Activated T-cell treated with anti-CD3 and anti-CD28 coated beads for 48 hours (primary cell): ENCODE measurements at regions not wholly inside any gene's neighbourhood (a gene's known extent, or its start where the extent isn't known, plus 50 kb on each side); places are given as distances from the start of the nearest gene placed in this dataset.
"Not testable (repeated sequence)": the region's sequence is repeated elsewhere in the genome, so short reads cannot be mapped to it uniquely, and the experiment has no call there.

Experiments used
- DNase-seq: peaks from one replicate; pipeline ENCODE4 v3.0.0-alpha.2; 2020; ENCODE audit warnings: low read depth

DNA sequence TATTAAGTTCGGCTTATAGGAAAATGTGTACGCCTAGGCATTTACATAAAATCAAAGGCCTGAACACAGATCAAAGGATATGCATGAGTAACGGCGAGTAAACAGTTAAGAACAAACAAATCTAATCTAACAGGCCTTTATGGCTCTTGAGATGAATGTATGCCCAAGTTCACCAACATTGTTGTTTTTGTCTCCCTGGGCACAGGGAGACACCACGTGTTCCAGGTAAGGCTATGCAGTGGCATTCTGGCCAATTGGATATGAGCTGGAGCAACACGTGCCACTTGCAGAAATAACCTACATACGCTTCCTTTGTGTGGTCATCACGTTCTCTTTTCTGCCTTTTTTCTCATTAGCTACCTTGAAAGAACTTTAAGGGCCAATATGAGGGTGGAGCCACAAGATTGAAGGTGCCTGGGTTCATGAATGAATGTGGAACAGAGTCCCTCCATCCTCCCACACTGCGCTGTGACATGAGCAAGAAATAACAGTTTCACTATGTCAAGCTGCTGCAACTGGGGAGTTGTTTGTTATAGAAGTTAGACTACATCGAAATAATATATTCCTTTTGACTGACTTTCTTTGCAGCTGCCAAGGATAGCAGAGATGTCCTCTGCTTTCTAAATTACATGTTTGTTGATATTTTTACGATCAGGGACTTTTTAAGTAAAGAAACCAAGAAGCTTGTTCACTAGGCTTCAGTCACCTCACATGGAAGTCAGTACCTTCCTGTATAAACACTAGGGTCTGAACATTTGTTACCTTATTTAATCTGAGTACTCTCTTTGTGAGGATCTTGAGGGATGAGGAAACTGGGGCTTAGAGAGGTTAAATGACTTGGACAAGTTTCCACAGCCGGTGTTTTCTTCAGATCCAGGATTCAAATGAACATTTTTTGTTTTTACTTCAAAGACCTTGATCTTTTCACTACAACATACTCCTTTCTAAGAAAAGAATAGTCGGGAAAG lies 427.5 kb upstream of the TBL1XR1 start:
- DNase-seq = no peak

DNA sequence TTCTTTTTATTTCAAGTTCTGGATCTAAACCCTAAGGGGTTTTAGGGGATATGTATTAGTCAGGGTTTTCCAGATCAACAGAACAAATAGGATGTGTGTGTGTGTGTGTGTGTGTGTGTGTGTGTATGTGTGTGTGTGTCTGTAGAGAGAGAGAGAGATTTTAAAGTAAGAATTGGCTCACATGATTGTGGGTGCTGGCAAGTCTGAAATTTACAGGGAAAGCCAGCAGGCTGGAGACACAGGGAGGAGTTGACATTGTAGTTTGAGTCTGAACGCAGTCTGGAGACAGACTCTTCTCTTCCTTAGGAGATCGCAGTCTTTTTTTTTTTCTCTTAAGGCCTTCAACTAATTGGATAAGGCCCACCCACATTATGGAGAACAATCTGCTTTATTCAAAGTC lies 428.8 kb upstream of the TBL1XR1 start:
- DNase-seq = no peak

DNA sequence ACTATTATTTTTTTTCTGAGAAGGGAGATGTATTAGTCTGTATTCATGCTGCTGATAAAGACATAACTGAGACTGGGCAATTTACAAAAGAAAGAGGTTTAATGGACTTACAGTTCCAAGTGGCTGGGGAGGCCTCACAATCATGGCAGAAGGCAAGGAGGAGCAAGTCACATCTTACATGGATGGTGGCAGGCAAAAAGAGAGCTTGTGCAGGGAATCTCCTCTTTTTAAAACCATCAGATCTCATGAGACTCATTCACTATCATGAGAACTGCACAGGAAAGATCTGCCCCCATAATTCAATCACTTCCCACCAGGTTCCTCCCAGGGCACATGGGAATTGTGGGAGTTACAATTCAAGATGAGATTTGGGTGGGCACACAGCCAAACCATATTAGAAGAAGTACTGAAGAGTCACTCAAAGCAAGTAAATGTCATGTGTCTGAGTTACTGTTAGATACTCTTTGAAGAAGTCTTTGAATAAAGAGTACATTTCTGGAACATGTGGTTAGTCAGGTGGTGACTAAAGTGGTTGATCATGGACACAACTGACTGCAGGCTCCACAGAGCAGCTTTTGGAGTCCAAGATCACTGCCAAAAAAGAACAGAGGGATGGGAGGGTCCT lies 430.9 kb upstream of the TBL1XR1 start:
- not testable (repeated sequence) for DNase-seq

DNA sequence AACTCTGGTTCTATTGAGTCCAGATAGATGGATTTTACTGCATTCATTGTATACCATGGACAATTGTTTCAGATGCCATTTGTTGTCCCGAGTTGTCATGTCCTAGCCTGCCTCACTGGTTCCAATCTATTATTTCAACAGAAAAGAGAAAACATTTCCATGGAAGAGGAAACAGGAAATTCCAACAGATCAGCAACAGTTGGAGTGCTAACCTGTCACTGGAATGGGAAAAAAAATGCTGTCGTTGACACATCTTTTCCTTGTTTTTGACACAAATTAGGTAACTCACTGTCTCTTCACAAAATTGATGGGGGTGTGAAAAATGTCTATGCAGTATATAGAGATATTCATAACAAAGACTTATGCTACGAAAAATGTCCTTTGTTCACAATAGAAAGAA lies 432.0 kb upstream of the TBL1XR1 start:
- no peak for DNase-seq

DNA sequence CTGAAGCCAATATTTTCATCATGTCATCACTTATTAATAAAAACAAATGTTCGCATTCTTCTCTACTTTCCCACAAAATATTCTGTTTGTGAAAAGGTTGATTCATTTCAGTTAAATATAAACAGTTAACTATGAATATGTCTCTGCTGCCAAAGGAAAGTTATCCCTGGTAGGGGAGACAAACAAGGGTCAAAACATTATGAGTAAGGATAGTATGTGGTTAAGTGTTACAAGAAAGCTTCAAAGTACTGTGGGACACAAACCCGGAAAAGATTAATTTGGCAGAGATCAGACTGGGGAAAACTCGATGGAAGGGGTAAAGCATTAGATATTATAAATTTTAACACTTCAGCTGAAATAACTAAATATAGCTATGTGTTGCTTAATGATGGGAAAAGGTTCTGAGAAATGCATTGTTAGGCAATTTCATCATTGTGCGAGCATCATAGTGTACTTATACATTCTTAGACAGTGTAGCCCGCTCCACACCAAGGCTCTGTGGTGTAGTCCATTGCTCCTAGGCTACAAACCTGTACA lies 436.5 kb upstream of the TBL1XR1 start:
- DNase-seq = no peak

DNA sequence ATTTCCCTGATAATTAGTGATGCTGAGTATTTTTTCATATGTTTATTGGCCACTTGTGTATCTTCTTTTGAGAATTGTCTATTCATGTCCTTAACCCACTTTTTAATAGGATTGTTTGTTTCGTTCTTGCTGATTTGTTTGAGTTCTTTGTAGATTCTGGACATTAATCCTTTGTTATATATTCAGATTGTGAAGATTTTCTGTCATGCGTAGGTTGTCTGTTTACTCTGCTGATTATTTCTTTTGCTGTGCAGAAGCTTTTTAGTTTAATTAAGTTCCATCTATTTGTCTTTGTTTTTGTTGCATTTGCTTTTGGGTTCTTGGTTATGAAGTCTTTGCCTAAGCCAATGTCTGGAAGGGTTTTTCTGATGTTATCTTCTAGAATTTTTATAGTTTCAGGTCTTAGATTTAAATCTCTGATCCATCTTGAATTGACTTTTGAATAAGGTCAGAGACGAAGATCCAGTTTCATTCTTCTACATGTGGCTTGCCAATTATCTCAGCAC lies 438.4 kb upstream of the TBL1XR1 start:
- not testable (repeated sequence) for DNase-seq

DNA sequence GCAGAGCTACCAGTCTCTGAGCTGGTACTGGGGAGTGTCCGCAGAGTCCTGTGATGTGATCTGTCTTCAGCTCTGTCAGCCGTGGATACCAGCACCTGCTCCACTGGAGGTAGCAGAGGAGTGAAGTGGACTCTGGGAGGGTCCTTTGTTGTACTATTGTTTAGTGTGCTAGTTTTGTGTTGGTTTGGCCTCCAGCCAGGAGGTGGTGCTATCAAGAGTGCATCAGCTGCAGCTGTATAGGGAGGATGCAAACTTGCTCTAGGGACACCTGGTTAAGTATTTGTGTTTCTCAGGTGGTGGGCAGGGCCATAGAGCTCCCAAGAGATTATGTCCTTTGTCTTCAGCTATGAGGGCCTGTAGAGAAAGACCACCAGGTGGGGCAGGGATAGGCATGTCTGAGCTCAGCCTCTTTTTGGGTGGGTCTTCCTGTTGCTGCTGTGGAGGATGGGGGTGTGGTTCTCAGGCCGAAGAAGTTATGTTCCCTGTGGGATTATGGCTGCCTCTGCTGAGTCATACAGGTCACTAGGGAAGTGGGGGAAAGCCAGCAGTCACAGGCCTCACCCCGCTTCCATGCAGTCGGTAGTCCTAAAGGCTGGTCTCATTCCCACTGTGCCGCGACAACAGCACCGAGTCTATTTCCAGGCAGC lies 443.2 kb upstream of the TBL1XR1 start:
- no peak for DNase-seq

DNA sequence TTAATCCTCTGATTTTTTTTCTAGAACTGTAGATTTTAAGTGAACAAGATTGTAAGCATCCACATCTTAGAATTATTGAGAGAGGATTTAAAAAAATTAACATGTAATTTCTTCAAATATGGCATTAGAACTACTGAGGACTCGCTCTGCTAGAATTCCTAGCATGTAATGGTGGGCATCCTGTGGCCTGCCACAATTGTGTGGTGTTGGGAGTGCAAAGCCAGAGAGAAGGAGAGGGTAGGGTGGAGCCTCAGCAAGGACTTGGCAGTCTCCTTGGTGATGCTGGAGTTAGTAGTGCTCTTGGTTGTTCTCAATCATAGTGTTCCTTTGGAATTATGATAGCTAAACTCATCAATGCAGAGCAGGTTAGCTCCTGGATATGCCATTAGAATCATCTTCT lies 443.9 kb upstream of the TBL1XR1 start:
- no peak for DNase-seq

DNA sequence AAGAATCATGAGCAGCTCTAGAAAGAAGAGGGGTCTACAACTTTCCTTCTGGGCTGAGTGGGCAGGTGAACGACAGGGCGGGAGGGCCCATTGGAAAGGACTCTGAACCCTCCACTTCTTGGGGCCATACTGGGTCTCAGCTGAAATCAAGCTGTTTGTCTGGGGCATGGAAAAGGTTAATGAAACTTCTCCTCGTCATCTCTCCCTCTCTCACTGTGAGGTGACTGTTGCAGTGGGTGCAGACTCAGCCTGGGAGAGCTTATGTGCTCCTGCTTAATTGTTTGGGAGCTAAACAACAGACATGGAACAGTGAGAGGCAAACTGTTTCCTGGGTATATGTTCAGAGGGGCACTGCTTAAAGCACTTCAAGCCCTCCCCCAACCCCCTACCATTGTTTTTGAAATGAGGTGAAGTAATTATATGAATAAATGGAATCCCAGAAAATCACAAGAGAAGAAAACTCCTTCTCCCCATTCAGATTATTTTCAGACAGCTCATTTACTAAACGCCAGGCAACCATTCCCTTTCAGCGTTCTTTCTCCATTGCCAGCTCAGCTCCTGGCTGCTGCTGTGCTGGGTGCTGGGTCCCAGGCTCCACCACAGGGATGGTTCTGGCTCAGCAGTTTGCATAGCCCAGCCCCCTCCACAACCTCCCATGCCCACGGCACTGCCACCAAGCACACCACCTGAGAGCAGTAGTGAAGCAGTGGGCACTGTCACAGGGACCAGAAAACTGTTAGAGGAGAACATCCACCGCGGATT lies 444.9 kb upstream of the TBL1XR1 start:
- no peak for DNase-seq

DNA sequence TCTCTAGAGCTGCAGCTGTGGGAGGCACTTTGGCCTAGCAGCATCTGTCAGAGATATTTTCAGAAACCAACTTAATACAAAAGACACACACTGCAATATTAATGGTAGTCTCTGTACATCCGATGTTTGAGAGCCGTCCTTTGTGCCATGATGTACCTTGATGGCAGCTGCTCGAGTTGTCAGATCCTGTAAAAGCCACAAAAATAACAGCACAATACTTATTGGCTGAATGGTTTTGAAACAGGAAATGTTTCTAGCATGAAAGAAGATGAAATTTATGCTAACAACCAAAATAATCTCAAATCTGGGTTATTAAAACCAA lies 445.5 kb upstream of the TBL1XR1 start:
- no peak for DNase-seq

DNA sequence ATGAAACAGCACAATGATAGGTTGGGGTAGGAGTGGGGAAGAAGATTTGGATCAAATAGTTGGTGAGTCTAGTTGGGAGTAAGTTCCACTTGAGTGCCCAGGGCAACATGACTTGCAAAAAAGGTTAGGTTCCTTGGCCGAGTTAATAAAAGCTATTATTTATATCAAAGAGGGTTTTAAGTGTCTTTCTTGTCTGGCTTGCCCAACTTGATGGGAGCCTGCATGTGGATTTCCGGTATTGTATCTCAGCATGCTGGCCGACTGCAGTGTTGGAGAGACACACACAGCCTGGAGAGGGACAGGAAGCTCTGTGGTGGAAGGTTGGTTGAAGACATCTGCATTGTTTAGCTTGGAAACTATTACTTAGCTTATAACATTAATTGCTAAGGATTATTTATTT lies 449.5 kb upstream of the TBL1XR1 start:
- no peak for DNase-seq

DNA sequence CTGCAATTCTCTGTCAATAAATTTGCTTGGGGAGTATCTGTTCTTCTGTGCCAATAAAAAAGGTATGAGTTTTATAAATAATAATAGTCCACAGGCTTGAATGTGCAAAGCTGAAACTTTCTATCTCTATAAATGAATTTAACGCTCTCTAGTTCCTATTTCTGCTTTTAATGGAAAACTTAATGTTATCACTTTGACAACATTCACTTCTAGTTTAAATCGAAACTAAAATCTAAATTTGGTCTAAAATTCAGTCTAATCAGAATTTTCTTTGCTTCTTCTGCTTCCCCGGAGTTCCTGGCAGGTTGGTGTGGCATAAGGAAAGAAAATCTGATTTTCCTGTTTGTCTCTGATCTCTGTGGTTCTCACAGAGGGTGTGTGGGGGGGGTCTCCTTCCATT lies 450.1 kb upstream of the TBL1XR1 start:
- no peak for DNase-seq

DNA sequence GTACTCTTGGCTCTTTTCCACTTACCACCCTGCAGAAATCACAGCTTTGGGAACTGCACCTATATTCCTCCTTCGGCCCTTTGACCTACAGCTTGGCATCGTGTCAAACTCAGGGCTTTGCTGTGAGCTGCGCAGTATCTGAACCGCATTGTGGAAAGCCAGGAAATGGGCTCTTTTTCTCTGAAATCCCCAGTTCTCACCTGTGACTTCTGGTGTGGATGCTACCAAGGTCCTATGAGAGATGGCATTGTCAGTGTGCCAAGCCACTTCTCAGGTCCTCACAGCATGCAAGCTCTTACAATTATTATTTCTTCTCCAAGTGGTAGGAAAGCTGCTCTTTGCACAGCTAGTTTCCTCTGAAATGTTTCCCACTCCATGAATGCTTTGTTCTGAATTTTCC lies 450.6 kb upstream of the TBL1XR1 start:
- DNase-seq = no peak

DNA sequence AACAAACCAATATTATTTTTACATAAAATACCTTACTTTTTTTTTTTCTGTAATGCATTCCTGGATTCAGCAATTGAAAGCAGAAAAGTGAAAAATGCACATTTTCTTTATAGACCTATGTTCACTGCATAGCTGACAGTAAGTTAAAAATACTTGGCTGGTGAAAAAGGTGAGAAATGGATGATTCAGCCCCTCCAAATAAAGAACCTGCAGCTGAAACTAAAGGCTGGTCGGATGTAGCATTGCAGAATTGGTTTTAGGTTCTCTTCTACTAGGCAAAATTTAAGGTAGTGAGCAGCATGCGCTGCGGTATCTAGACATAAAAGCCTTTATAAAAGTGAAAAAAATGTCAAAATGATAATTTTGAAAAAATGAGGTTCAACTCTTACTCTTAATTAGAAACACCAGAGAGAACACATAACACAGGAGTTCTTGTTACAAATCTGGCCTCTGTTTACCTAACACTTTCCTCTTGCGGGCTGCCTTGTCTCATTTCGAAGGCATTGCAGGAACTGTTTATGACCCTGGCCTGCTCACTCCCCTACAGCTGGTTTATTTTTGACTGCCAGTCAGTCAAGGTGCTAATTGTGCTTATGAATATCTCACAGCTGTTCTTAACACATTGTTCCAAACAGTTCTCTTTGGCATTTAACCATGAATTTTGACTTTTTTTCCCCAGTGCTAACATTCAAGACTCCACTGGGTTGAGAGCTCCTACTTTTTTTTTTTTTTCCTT lies 455.4 kb upstream of the TBL1XR1 start:
- DNase-seq = no peak

DNA sequence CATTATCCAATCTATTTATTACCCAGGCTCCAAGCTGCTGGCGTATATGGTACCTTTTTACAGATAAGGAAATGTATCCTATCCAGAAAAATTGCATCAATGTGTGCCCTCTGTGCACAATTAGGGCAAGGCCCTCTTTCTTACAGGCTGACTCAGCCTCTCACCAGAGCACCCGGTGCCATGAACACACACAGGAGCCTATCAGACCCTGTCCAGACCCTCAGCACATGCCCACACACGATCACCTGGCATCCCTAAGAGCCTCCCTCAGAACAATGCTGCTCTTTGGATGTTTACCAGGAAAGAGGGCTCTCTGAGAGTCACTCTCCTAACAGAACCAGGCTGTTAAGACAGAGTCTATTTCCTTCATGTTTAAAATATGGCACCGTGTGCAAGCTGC lies 460.0 kb upstream of the TBL1XR1 start:
- no peak for DNase-seq

DNA sequence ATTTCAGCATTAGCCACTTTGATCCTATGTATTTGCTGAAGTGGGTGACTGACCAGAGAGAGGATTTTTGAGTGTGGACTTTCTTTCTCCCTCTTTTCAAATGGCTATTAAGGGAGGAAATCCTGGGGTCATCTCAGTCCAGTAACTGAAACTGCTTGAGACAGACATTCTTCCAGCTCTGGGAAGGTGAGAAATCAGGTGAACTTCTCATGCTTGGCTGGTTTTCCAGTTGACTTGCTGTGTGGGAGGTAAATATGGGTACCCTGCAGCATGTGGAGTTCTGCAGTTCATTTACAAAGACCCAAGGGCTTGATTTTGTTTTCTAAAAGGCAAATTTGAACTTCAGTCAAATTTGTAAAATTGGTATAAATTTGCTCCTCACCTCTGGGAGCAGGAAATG lies 461.1 kb upstream of the TBL1XR1 start:
- no peak for DNase-seq

DNA sequence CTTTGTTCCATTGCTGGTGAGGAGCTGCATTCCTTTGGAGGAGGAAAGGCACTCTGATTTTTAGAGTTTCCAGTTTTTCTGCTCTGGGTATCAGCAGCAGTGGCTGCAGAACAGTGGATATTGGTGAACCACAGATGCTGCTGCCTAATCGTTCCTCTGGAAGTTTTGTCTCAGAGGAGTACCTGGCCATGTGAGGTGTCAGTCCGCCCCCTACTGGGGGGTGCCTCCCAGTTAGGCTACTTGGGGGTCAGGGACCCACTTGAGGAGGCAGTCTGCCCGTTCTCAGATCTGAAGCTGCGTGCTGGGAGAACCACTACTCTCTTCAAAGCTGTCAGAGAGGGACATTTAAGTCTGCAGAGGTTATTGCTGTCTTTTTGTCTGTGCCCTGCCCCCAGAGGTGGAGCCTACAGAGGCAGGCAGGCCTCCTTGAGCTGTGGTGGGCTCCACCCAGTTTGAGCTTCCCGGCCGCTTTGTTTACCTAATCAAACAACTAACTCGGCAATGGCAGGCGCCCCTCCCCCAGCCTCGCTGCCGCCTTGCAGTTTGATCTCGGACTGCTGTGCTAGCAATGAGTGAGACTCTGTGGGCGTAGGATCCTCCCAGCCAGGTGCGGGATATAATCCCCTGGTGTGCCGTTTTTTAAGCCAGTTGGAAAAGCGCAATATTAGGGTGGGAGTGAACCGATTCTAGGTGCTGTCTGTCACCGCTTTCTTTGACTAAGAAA lies 467.3 kb upstream of the TBL1XR1 start:
- peak; percentile 8 for DNase-seq

DNA sequence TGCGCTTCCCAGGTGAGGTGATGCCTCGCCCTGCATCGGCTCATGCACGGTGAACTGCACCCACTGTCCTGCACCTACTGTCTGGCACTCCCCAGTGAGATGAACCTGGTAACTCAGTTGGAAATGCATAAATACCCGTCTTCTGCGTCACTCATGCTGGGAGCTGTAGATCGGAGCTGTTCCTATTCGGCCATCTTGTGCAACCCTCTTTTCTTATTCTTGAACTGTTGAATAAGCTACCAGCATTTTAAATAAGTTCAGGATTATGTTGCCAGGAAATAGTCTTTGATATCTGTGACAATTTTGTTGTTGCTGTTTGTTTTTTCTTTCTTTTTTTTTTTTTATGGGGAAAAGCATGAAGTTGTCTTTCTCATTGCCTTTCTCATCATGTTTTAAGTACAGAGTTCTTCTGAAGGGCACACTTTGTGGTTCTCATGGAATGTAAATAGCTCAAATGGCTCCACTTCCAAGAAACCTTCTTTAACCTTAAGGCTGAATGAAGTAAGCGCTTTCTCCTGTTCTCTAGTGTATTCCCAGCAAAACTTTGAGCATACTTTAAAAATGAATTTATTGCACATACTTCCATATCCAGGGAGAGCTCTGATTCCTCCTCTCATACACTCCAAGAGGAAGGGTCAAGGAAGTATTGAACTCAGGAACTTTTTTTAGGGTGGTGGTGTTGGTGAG lies 468.0 kb upstream of the TBL1XR1 start:
- no peak for DNase-seq

DNA sequence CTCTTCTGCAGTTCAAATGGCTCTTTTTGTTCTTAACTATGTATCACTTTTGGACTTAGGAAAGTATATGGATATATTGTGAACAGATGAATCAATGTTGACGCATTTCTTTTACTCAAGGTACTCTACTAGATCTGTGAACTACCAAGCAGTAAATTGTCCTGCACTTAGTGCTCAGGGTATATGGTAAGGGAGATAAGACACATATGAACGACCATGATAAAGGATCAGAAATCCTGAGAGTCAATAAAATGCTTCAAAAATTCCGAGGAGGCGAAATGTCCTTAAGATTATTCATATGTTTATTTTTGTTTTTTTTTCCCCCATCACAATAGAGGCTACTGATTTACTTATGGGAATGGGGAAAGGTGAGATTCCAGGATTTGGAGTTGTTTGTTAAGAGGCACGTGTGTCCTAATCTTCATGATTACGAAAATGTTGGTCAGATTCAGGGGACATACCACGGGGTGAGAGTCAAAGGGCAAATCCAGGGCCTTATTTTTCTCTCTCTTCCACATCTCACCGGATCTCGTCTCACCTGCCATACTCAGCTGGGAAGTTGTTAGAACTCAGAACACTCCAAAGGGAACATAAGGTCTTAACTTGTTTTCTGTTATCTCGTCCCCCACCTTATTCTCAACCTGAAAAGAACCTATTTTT lies 475.1 kb upstream of the TBL1XR1 start:
- DNase-seq = no peak
